WTC11 (cell line): ENCODE measurements at regions not wholly inside any gene's neighbourhood (a gene's known extent, or its start where the extent isn't known, plus 50 kb on each side); places are given as distances from the start of the nearest gene placed in this dataset.

Experiments used
- ATAC-seq: fragments of 200-7000 bp; cut with Tn5 transposase; 2 replicates; pipeline ENCODE4 v1.10.0; 2021; ENCODE audit warnings: mild to moderate bottlenecking, moderate library complexity
- CTCF ChIA-PET: fragments of 300-600 bp; sonication (Branson Sonifier 250); formaldehyde crosslinking; loops from one replicate; lab custom pipeline; 2021; ENCODE audit warnings: antibody characterized with exemption; lab: Charles Lee
- POLR2A ChIA-PET: fragments of 350-600 bp; sonication (Branson Sonifier 250); formaldehyde crosslinking; loops from one replicate; lab custom pipeline; 2021; ENCODE audit warnings: antibody characterized with exemption; lab: Charles Lee
- DNase-seq: peaks from one replicate; pipeline ENCODE4 v3.0.0; 2021; ENCODE audit warnings: low spot score
- H3K27ac Mint-ChIP-seq: 2 replicates; pipeline ENCODE4 v1.8.0; 2021; ENCODE audit warnings: mixed read lengths
- H3K27me3 Mint-ChIP-seq: 2 replicates; pipeline ENCODE4 v1.8.0; 2021; ENCODE audit warnings: low read depth, mild to moderate bottlenecking, moderate library complexity, mixed read lengths
- H3K36me3 Mint-ChIP-seq: 2 replicates; pipeline ENCODE4 v1.8.0; 2021; ENCODE audit warnings: mixed read lengths
- H3K4me1 Mint-ChIP-seq: 2 replicates; pipeline ENCODE4 v1.8.0; 2022; ENCODE audit warnings: mixed read lengths
- H3K4me3 Mint-ChIP-seq: 2 replicates; pipeline ENCODE4 v1.8.0; 2021; ENCODE audit warnings: mild to moderate bottlenecking, moderate library complexity, mixed read lengths
- H3K9me3 Mint-ChIP-seq: 2 replicates; pipeline ENCODE4 v1.8.0; 2021; ENCODE audit warnings: mixed read lengths
- AFF4 ChIP-seq: sonication (generic); formaldehyde crosslinking; IDR thresholded peaks from 2 replicates; pipeline ENCODE4 v1.8.1; 2023; ENCODE audit warnings: mild to moderate bottlenecking, missing genetic modification reagents, borderline replicate concordance
- E2F4 ChIP-seq: sonication (generic); formaldehyde crosslinking; IDR thresholded peaks from 2 replicates; pipeline ENCODE4 v1.8.1; 2022; ENCODE audit warnings: low read depth, mild to moderate bottlenecking, moderate library complexity, missing genetic modification reagents, borderline replicate concordance
- FOXK1 ChIP-seq: sonication (generic); formaldehyde crosslinking; IDR thresholded peaks from 2 replicates; pipeline ENCODE4 v1.8.0; 2022; ENCODE audit warnings: mild to moderate bottlenecking, moderate library complexity, missing genetic modification reagents
- HMGXB4 ChIP-seq: sonication (generic); formaldehyde crosslinking; IDR thresholded peaks from 2 replicates; pipeline ENCODE4 v1.8.1; 2023; ENCODE audit warnings: mild to moderate bottlenecking, moderate library complexity, missing genetic modification reagents
- IRF2 ChIP-seq: sonication (generic); formaldehyde crosslinking; IDR thresholded peaks from 2 replicates; pipeline ENCODE4 v1.8.0; 2022; ENCODE audit warnings: low read depth, missing genetic modification reagents, borderline replicate concordance
- PRDM15 ChIP-seq: sonication (generic); formaldehyde crosslinking; IDR thresholded peaks from 2 replicates; pipeline ENCODE4 v1.8.0; 2022; ENCODE audit warnings: missing genetic modification reagents
- PRRX2 ChIP-seq: fragments of 250-450 bp; sonication (Bioruptor Pico); IDR thresholded peaks from 2 replicates; pipeline ENCODE4 v1.8.0; 2021; ENCODE audit warnings: mild to moderate bottlenecking
- RELA ChIP-seq: sonication (generic); formaldehyde crosslinking; IDR thresholded peaks from 2 replicates; pipeline ENCODE4 v1.8.1; 2022; ENCODE audit warnings: missing genetic modification reagents, mild to moderate bottlenecking, borderline replicate concordance
- RORB ChIP-seq: fragments of 250-450 bp; sonication (Bioruptor Pico); IDR thresholded peaks from 2 replicates; pipeline ENCODE4 v1.9.0; 2021; ENCODE audit warnings: mild to moderate bottlenecking
- USF2 ChIP-seq: sonication (generic); formaldehyde crosslinking; IDR thresholded peaks from 2 replicates; pipeline ENCODE4 v1.8.1; 2023; ENCODE audit warnings: mild to moderate bottlenecking, missing genetic modification reagents, moderate library complexity
- ZNF219 ChIP-seq: sonication (generic); formaldehyde crosslinking; IDR thresholded peaks from 2 replicates; pipeline ENCODE4 v1.8.0; 2023; ENCODE audit warnings: missing genetic modification reagents, mild to moderate bottlenecking, borderline replicate concordance
- ZNF396 ChIP-seq: fragments of 250-450 bp; sonication (Bioruptor Pico); IDR thresholded peaks from 2 replicates; pipeline ENCODE4 v1.8.0; 2021; ENCODE audit warnings: mild to moderate bottlenecking, moderate library complexity, borderline replicate concordance
- ZNF423 ChIP-seq: fragments of 250-450 bp; sonication (Bioruptor Pico); IDR thresholded peaks from 2 replicates; pipeline ENCODE4 v2.1.2; 2022; ENCODE audit warnings: mild to moderate bottlenecking, moderate library complexity
- ZNF512 ChIP-seq: sonication (generic); formaldehyde crosslinking; IDR thresholded peaks from 2 replicates; pipeline ENCODE4 v1.8.1; 2022; ENCODE audit warnings: missing genetic modification reagents, borderline replicate concordance

- POLR2A ChIA-PET: no interaction called here
- Mint-ChIP-seq H3K4me3 (peak overlapping the region; percentile 62), H3K4me1 (peaks cover 31% of the 10 kb centered on the region), H3K27me3 (no peaks in the 10 kb centered on the region), H3K36me3 (peaks cover 3% of the 10 kb centered on the region), H3K27ac (peak overlapping the region; percentile 60; the same call in 1 of the 2 replicates), H3K9me3 (0 out of 2 replicates have a peak, but pooled peaks cover 4% of the 10 kb centered on the region)
- TF ChIP-seq ZNF219 (CRISPR knock-in tag) (no peak), RORB (CRISPR knock-in tag) (no peak), AFF4 (CRISPR knock-in tag) (no peak), HMGXB4 (no peak), IRF2 (CRISPR knock-in tag) (no peak), RELA (CRISPR knock-in tag) (no peak), E2F4 (CRISPR knock-in tag) (no peak), USF2 (CRISPR knock-in tag) (no peak), FOXK1 (CRISPR knock-in tag) (no peak), ZNF396 (CRISPR knock-in tag) (no peak), ZNF423 (no peak), ZNF512 (CRISPR knock-in tag) (no peak), PRRX2 (CRISPR knock-in tag) (no peak), PRDM15 (CRISPR knock-in tag) (no peak)
- ATAC-seq (peak; percentile 68; the same call in 1 of the 2 replicates), DNase-seq (no peak)
- CTCF ChIA-PET: interaction anchor here (1.0 kb wide), 1 partner anchor 67 kb away, joined by 4 read pairs; no protein-coding TSS in a partner anchor
Measured at GRCh38 chr13:106213028-106213757, 322.3 kb downstream of the EFNB2 start.
